H1 (cell line): ENCODE measurements at regions not wholly inside any gene's neighbourhood (a gene's known extent, or its start where the extent isn't known, plus 50 kb on each side); places are given as distances from the start of the nearest gene placed in this dataset.

Source experiments
- CTCF ChIA-PET: fragments of 300-600 bp; sonication (Branson Sonifier 250); formaldehyde crosslinking; loops from one replicate; lab custom pipeline; 2021; ENCODE audit not compliant: partially characterized antibody; lab: Charles Lee
- POLR2A ChIA-PET: fragments of 300-600 bp; sonication (Branson Sonifier 250); formaldehyde crosslinking; loops from one replicate; lab custom pipeline; 2021; ENCODE audit warnings: inconsistent platforms; ENCODE audit not compliant: partially characterized antibody; lab: Charles Lee
- DNase-seq, 2 experiments: peaks; one replicate each; pipeline versions ENCODE4 v3.0.0 to v3.0.0-alpha.2; 2010 to 2022; ENCODE audit warnings: low spot score in 2 of 2, low read depth in 1 of 2, mixed read lengths in 1 of 2
- FAIRE-seq: peaks from 2 replicates; lab custom pipeline; 2011; peaks lifted over from hg19 to GRCh38; lab: Jason Lieb, UNC
- H2AFZ ChIP-seq: 2 replicates; pipeline ENCODE4 v1.8.1; 2012; ENCODE audit warnings: low read length, inconsistent platforms
- H2AK5ac ChIP-seq: 2 replicates; pipeline ENCODE4 v1.6.1; 2013; ENCODE audit warnings: low read depth, low read length
- H2BK120ac ChIP-seq: replicated peaks from 2 replicates; pipeline ENCODE3; 2013; ENCODE audit warnings: low read depth, low read length, inconsistent platforms
- H2BK12ac ChIP-seq: 2 replicates; pipeline ENCODE4 v1.6.1; 2013; ENCODE audit warnings: low read depth, low read length
- H2BK15ac ChIP-seq: 2 replicates; pipeline ENCODE4 v1.6.1; 2013; ENCODE audit warnings: low read length
- H2BK20ac ChIP-seq: 2 replicates; pipeline ENCODE4 v1.6.1; 2013; ENCODE audit warnings: low read length
- H2BK5ac ChIP-seq: 2 replicates; pipeline ENCODE4 v1.6.1; 2013; ENCODE audit warnings: low read depth, low read length
- H3K14ac ChIP-seq: 2 replicates; pipeline ENCODE4 v1.6.1; 2013; ENCODE audit warnings: inconsistent platforms; ENCODE audit not compliant: insufficient read length
- H3K18ac ChIP-seq: 2 replicates; pipeline ENCODE4 v1.6.1; 2013; ENCODE audit warnings: low read length; ENCODE audit errors: extremely low read depth
- H3K23ac ChIP-seq: 2 replicates; pipeline ENCODE4 v1.6.1; 2013; ENCODE audit warnings: inconsistent platforms; ENCODE audit not compliant: insufficient read length
- H3K23me2 ChIP-seq: 2 replicates; pipeline ENCODE4 v1.6.1; 2013; ENCODE audit warnings: low read depth, low read length
- H3K27ac ChIP-seq: 2 replicates; pipeline ENCODE4 v1.6.1; 2011; ENCODE audit warnings: low read depth, low read length, inconsistent platforms
- H3K27me3 ChIP-seq, 4 experiments: replicated peaks in 1 of 4; 1 replicate in 1 of 4; 2 replicates in 3 of 4; pipeline versions ENCODE4 v1.6.1 to v1.8.1; 2011 to 2013; ENCODE audit warnings: low read length in 3 of 4, mild to moderate bottlenecking in 3 of 4, inconsistent platforms in 2 of 4, mixed read lengths in 2 of 4, moderate library complexity in 1 of 4; ENCODE audit not compliant: control insufficient read depth in 3 of 4, insufficient read depth in 3 of 4; ENCODE audit errors: extremely low read depth in 1 of 4
- H3K36me3 ChIP-seq, 4 experiments: 2 replicates each; pipeline versions ENCODE4 v1.6.1 to v1.8.1; 2011 to 2013; ENCODE audit warnings: mild to moderate bottlenecking in 4 of 4, low read length in 3 of 4, moderate library complexity in 2 of 4, control low read depth in 1 of 4, inconsistent platforms in 1 of 4; ENCODE audit not compliant: insufficient read depth in 4 of 4, control insufficient read depth in 2 of 4
- H3K4ac ChIP-seq: replicated peaks from 2 replicates; pipeline ENCODE3; 2013; ENCODE audit warnings: low read length, low read depth, mixed read lengths, inconsistent platforms; ENCODE audit not compliant: insufficient read length
- H3K4me1 ChIP-seq, 4 experiments: replicated peaks in 1 of 4; 1 replicate in 1 of 4; 2 replicates in 3 of 4; pipeline versions ENCODE4 v1.6.1 to v1.8.1; 2011 to 2013; ENCODE audit warnings: low read length in 3 of 4, inconsistent platforms in 2 of 4, mixed read lengths in 1 of 4; ENCODE audit not compliant: insufficient read depth in 4 of 4, control insufficient read depth in 3 of 4
- H3K4me2 ChIP-seq, 2 experiments: 2 replicates each; pipeline versions ENCODE4 v1.6.1 to v1.8.1; 2011 to 2013; ENCODE audit warnings: low read depth in 2 of 2, low read length in 2 of 2, control low read depth in 1 of 2, inconsistent platforms in 1 of 2, mild to moderate bottlenecking in 1 of 2; ENCODE audit not compliant: insufficient read depth in 1 of 2
- H3K4me3 ChIP-seq, 4 experiments: fragments of 200-600, 300-600 bp in 1 of 4; sonication (generic), shearing (Covaris generic), sonication (Bioruptor Twin) in 1 of 4; 2 replicates each; pipeline versions ENCODE4 v1.5.1 to v1.8.1; 2011 to 2016; ENCODE audit warnings: low read length in 4 of 4, low read depth in 3 of 4, control low read depth in 2 of 4, inconsistent platforms in 2 of 4, mild to moderate bottlenecking in 2 of 4, mixed read lengths in 1 of 4, moderate library complexity in 1 of 4; ENCODE audit not compliant: insufficient read depth in 2 of 4; ENCODE audit errors: extremely low read depth in 1 of 4
- H3K56ac ChIP-seq: replicated peaks from 2 replicates; pipeline ENCODE3; 2013; ENCODE audit warnings: low read depth, mild to moderate bottlenecking, mixed read lengths, low read length, inconsistent platforms; ENCODE audit not compliant: insufficient read length
- H3K79me1 ChIP-seq: 2 replicates; pipeline ENCODE4 v1.6.1; 2013; ENCODE audit warnings: low read depth, low read length, control low read depth
- H3K79me2 ChIP-seq, 2 experiments: 2 replicates each; pipeline versions ENCODE4 v1.6.1 to v1.8.1; 2012 to 2013; ENCODE audit warnings: low read length in 2 of 2, mild to moderate bottlenecking in 2 of 2, inconsistent platforms in 1 of 2; ENCODE audit not compliant: insufficient read depth in 2 of 2, control insufficient read depth in 1 of 2
- H3K9ac ChIP-seq, 4 experiments: replicated peaks in 1 of 4; 1 replicate in 1 of 4; 2 replicates in 3 of 4; pipeline versions ENCODE4 v1.6.1 to v1.8.1; 2011 to 2013; ENCODE audit warnings: low read depth in 3 of 4, low read length in 3 of 4, control low read depth in 2 of 4, mild to moderate bottlenecking in 2 of 4, moderate library complexity in 2 of 4, inconsistent platforms in 1 of 4; ENCODE audit errors: extremely low read depth in 1 of 4
- H3K9me3 ChIP-seq, 2 experiments: 2 replicates each; pipeline versions ENCODE4 v1.6.1 to v1.8.1; 2012 to 2013; ENCODE audit warnings: mild to moderate bottlenecking in 2 of 2, moderate library complexity in 2 of 2, control low read depth in 1 of 2, inconsistent platforms in 1 of 2, low read depth in 1 of 2, low read length in 1 of 2, mixed read lengths in 1 of 2; ENCODE audit not compliant: insufficient read depth in 2 of 2
- H4K20me1 ChIP-seq, 2 experiments: replicated peaks in 1 of 2; 2 replicates each; pipeline versions ENCODE3 to v1.8.1; 2011 to 2013; ENCODE audit warnings: inconsistent platforms in 2 of 2, low read length in 2 of 2, mild to moderate bottlenecking in 1 of 2; ENCODE audit not compliant: insufficient read depth in 2 of 2, control insufficient read depth in 1 of 2
- H4K5ac ChIP-seq: 2 replicates; pipeline ENCODE4 v1.6.1; 2013; ENCODE audit warnings: low read length, low read depth, mixed read lengths, inconsistent platforms; ENCODE audit not compliant: insufficient read length
- H4K8ac ChIP-seq: 2 replicates; pipeline ENCODE4 v1.8.0; 2013; ENCODE audit warnings: mild to moderate bottlenecking, moderate library complexity, low read length, inconsistent platforms; ENCODE audit not compliant: insufficient read depth; ENCODE audit errors: extremely low read depth
- H4K91ac ChIP-seq: replicated peaks from 2 replicates; pipeline ENCODE3; 2013; ENCODE audit warnings: low read length, mixed read lengths, inconsistent platforms; ENCODE audit not compliant: insufficient read length
- SIRT6 ChIP-seq: IDR thresholded peaks from one replicate; pipeline ENCODE4 v1.7.1; 2012; ENCODE audit warnings: low read length, inconsistent platforms
- WGBS, 2 experiments: shearing (Covaris generic) in 1 of 2; methylation state at CpG; one replicate each; pipeline versions ENCODE4 v1.1.6 to v1.1.7; 2013 to 2015; ENCODE audit warnings: low lambda C conversion rate in 2 of 2, mixed read lengths in 2 of 2, inconsistent platforms in 1 of 2, low coverage in 1 of 2, missing lambda C conversion rate in 1 of 2; ENCODE audit not compliant: insufficient replicate concordance in 2 of 2, insufficient coverage in 1 of 2, insufficient read length in 1 of 2; ENCODE audit errors: extremely low coverage in 1 of 2, missing lambda C conversion rate in 1 of 2; 5-methylcytosine and 5-hydroxymethylcytosine counted together

GRCh38 chr16:89039756-89040155 is 53.9 kb upstream of the ACSF3 start:
- no peak for DNase-seq
- ChIA-PET CTCF (interaction anchor here (1.1 to 1.5 kb wide), 4 partner anchors 14 to 127 kb away, joined by 3 to 4 read pairs (median 4); no protein-coding TSS in a partner anchor), POLR2A (no interaction called here)
- no peak overlapping the region for H2BK12ac ChIP-seq
- no peak overlapping the region for H2BK20ac ChIP-seq
- no peaks in the 10 kb centered on the region for H3K79me1 ChIP-seq
- H2BK5ac ChIP-seq, result no peak overlapping the region
- no peak overlapping the region for H4K91ac ChIP-seq
- no peak overlapping the region; the same call in 1 of the 2 replicates for H4K8ac ChIP-seq
- H3K18ac ChIP-seq, result no peak overlapping the region
- no peak overlapping the region for H3K9ac ChIP-seq
- H3K23ac ChIP-seq, result no peak overlapping the region
- no peaks in the 10 kb centered on the region for H4K20me1 ChIP-seq
- no peaks in the 10 kb centered on the region for H3K36me3 ChIP-seq
- H3K4ac ChIP-seq, result no peak overlapping the region
- H3K9me3 ChIP-seq, result no peaks in the 10 kb centered on the region
- no peak overlapping the region for H3K4me2 ChIP-seq
- H3K27me3 ChIP-seq, result no peaks in the 10 kb centered on the region
- H2BK120ac ChIP-seq, result no peak overlapping the region
- H3K79me2 ChIP-seq, result no peaks in the 10 kb centered on the region
- no peak overlapping the region for H2AFZ ChIP-seq
- no peak overlapping the region for H3K56ac ChIP-seq
- H3K14ac ChIP-seq, result no peak overlapping the region
- H3K4me1 ChIP-seq, result peaks cover 0 to 8% (median 3%) of the 10 kb centered on the region in 4 experiments; a peak in 3 of 7 replicates
- H2AK5ac ChIP-seq, result no peak overlapping the region
- H3K23me2 ChIP-seq, result no peaks in the 10 kb centered on the region; the same call in 1 of the 2 replicates
- no peak overlapping the region for H4K5ac ChIP-seq
- H3K27ac ChIP-seq, result no peak overlapping the region
- WGBS, 2 experiments, result 91% methylated on average over 18 of the region's 18 CpGs; no CpG with 5 or more reads in 1 of the 2 experiments
- FAIRE-seq, result no peak
- no peak overlapping the region for H3K4me3 ChIP-seq
- no peak overlapping the region for H2BK15ac ChIP-seq
- TF ChIP-seq SIRT6, result no peak
